GM21367 (cell line): ENCODE measurements at regions not wholly inside any gene's neighbourhood (a gene's known extent, or its start where the extent isn't known, plus 50 kb on each side); places are given as distances from the start of the nearest gene placed in this dataset.
"Not testable (repeated sequence)": the region's sequence is repeated elsewhere in the genome, so short reads cannot be mapped to it uniquely, and the experiment has no call there.

Experiments used
- ATAC-seq: cut with Tn5 transposase; IDR thresholded peaks from one replicate; pipeline ENCODE4 v1.9.1; 2021; ENCODE audit not compliant: unreplicated experiment

- no peak for ATAC-seq
Observed at GRCh38 chr20:22842793-22843192, 192.3 kb upstream of the SSTR4 start.

- ATAC-seq: no peak
Observed at GRCh38 chr20:22844959-22845358, 190.2 kb upstream of the SSTR4 start.

- ATAC-seq: no peak
Observed at GRCh38 chr20:22846863-22847262, 188.2 kb upstream of the SSTR4 start.

- no peak for ATAC-seq
Observed at GRCh38 chr20:22848364-22848763, 186.7 kb upstream of the SSTR4 start.

GRCh38 chr20:22851679-22852346, 183.3 kb upstream of the SSTR4 start:
- ATAC-seq: not testable (repeated sequence)

- no peak for ATAC-seq
Observed at GRCh38 chr20:22861231-22861980, 173.7 kb upstream of the SSTR4 start.

- no peak for ATAC-seq
Observed at GRCh38 chr20:22861990-22862389, 173.1 kb upstream of the SSTR4 start.

- ATAC-seq: no peak
Observed at GRCh38 chr20:22862671-22863230, 172.4 kb upstream of the SSTR4 start.

- no peak for ATAC-seq
Observed at GRCh38 chr20:22863826-22864225, 171.3 kb upstream of the SSTR4 start.

- ATAC-seq: no peak
Observed at GRCh38 chr20:22866812-22867341, 168.2 kb upstream of the SSTR4 start.

GRCh38 chr20:22878166-22878565, 156.9 kb upstream of the SSTR4 start:
- ATAC-seq: no peak

GRCh38 chr20:22880277-22880676, 154.8 kb upstream of the SSTR4 start:
- ATAC-seq: no peak

GRCh38 chr20:22887796-22888195, 147.3 kb upstream of the SSTR4 start:
- no peak for ATAC-seq

GRCh38 chr20:22890594-22891300, 144.4 kb upstream of the SSTR4 start:
- ATAC-seq: no peak

- ATAC-seq: no peak
Observed at GRCh38 chr20:22901164-22901563, 133.9 kb upstream of the SSTR4 start.

GRCh38 chr20:22901921-22902320, 133.2 kb upstream of the SSTR4 start:
- no peak for ATAC-seq

- ATAC-seq: no peak
Observed at GRCh38 chr20:22904386-22904785, 130.7 kb upstream of the SSTR4 start.

- ATAC-seq: no peak
Observed at GRCh38 chr20:22904905-22905304, 130.2 kb upstream of the SSTR4 start.

- no peak for ATAC-seq
Observed at GRCh38 chr20:22905658-22906057, 129.5 kb upstream of the SSTR4 start.

GRCh38 chr20:22908437-22908836, 126.7 kb upstream of the SSTR4 start:
- no peak for ATAC-seq

GRCh38 chr20:22908944-22909343, 126.2 kb upstream of the SSTR4 start:
- no peak for ATAC-seq
